ENCODE measurements at regions not wholly inside any gene's neighbourhood (a gene's known extent, or its start where the extent isn't known, plus 50 kb on each side); places are given as distances from the start of the nearest gene placed in this dataset.
"Not testable (repeated sequence)": the region's sequence is repeated elsewhere in the genome, so short reads cannot be mapped to it uniquely, and the experiment has no call there.

GRCh38 chr1:208343226-208343625 lies 99.0 kb upstream of the PLXNA2 start:
- TF ChIP-seq FOXM1 (IDR thresholded peaks at IDR 0.05; ENCODE audit: borderline replicate concordance) (no peak), L3MBTL2 (conservative IDR thresholded peaks at IDR 0.05) (no peak), CTBP1 (IDR thresholded peaks at IDR 0.05; ENCODE audit: borderline replicate concordance) (no peak), ARNT (IDR thresholded peaks at IDR 0.05) (no peak)
- POLR2A ChIA-PET: no interaction called here
- CTCF ChIA-PET: no interaction called here
- no peak for DNase-seq (ENCODE audit: extremely low spot score)

GRCh38 chr1:208344202-208344857 lies 100.1 kb upstream of the PLXNA2 start:
- DNase-seq (ENCODE audit: extremely low spot score): no peak
- CTCF ChIA-PET: no interaction called here
- POLR2A ChIA-PET: interaction anchor here (0.6 kb wide), 1 partner anchor 53 kb away, joined by 3 read pairs; no protein-coding TSS in a partner anchor
- TF ChIP-seq NFRKB (IDR thresholded peaks at IDR 0.05) (no peak), SP1 (IDR thresholded peaks at IDR 0.05) (no peak), LEF1 (IDR thresholded peaks at IDR 0.05; ENCODE audit: borderline replicate concordance) (no peak), ZNF384 (IDR thresholded peaks at IDR 0.05) (no peak), TARDBP (IDR thresholded peaks at IDR 0.05) (no peak), PKNOX1 (IDR thresholded peaks at IDR 0.05) (no peak), FOXK2 (IDR thresholded peaks at IDR 0.05) (no peak), L3MBTL2 (conservative IDR thresholded peaks at IDR 0.05) (no peak), CTBP1 (IDR thresholded peaks at IDR 0.05; ENCODE audit: borderline replicate concordance) (no peak), ELF4 (IDR thresholded peaks at IDR 0.05) (no peak), BHLHE40 (IDR thresholded peaks at IDR 0.05; ENCODE audit: borderline replicate concordance) (no peak), SUZ12 (IDR thresholded peaks at IDR 0.05) (no peak), HDGF (IDR thresholded peaks at IDR 0.05; ENCODE audit: borderline replicate concordance) (no peak), ARNT (IDR thresholded peaks at IDR 0.05) (no peak), FOXA1 (IDR thresholded peaks at IDR 0.05) (no peak), FOXM1 (IDR thresholded peaks at IDR 0.05; ENCODE audit: borderline replicate concordance) (no peak)

- ChIA-PET POLR2A (no interaction called here), CTCF (no interaction called here)
- no peak for TF ChIP-seq LEF1 (IDR thresholded peaks at IDR 0.05; ENCODE audit: borderline replicate concordance)
- no peak for TF ChIP-seq BHLHE40 (IDR thresholded peaks at IDR 0.05; ENCODE audit: borderline replicate concordance)
- no peak for DNase-seq (ENCODE audit: extremely low spot score)
These were observed 103.0 kb upstream of the PLXNA2 start for GRCh38 chr1:208347191-208347590.

GRCh38 chr1:208349694-208350330 lies 105.6 kb upstream of the PLXNA2 start:
- DNase-seq (ENCODE audit: extremely low spot score): no peak
- TF ChIP-seq ZNF384 (IDR thresholded peaks at IDR 0.05): no peak
- TF ChIP-seq BHLHE40 (IDR thresholded peaks at IDR 0.05; ENCODE audit: borderline replicate concordance): no peak
- no peak for TF ChIP-seq FOXA1 (IDR thresholded peaks at IDR 0.05)
- TF ChIP-seq ELF4 (IDR thresholded peaks at IDR 0.05): no peak
- no peak for TF ChIP-seq L3MBTL2 (conservative IDR thresholded peaks at IDR 0.05)
- TF ChIP-seq PKNOX1 (IDR thresholded peaks at IDR 0.05): no peak
- no peak for TF ChIP-seq FOXK2 (IDR thresholded peaks at IDR 0.05)
- TF ChIP-seq ARNT (IDR thresholded peaks at IDR 0.05): no peak
- no peak for TF ChIP-seq TARDBP (IDR thresholded peaks at IDR 0.05)
- TF ChIP-seq SP1 (IDR thresholded peaks at IDR 0.05): no peak
- no peak for TF ChIP-seq NFRKB (IDR thresholded peaks at IDR 0.05)
- TF ChIP-seq FOXM1 (IDR thresholded peaks at IDR 0.05; ENCODE audit: borderline replicate concordance): no peak
- TF ChIP-seq CTBP1 (IDR thresholded peaks at IDR 0.05; ENCODE audit: borderline replicate concordance): no peak
- TF ChIP-seq HDGF (IDR thresholded peaks at IDR 0.05; ENCODE audit: borderline replicate concordance): no peak
- TF ChIP-seq LEF1 (IDR thresholded peaks at IDR 0.05; ENCODE audit: borderline replicate concordance): no peak
- no peak for TF ChIP-seq SUZ12 (IDR thresholded peaks at IDR 0.05)
- ChIA-PET POLR2A (no interaction called here), CTCF (no interaction called here)

- POLR2A ChIA-PET: no interaction called here
- CTCF ChIA-PET: interaction anchor here (0.6 kb wide), 1 partner anchor 465 kb away, joined by 5 read pairs; no protein-coding TSS in a partner anchor
These were observed 106.6 kb upstream of the PLXNA2 start for GRCh38 chr1:208350815-208351214.

GRCh38 chr1:208351838-208352237 lies 107.7 kb upstream of the PLXNA2 start:
- POLR2A ChIA-PET: no interaction called here
- DNase-seq (ENCODE audit: extremely low spot score): no peak
- CTCF ChIA-PET: no interaction called here
- TF ChIP-seq SUZ12 (IDR thresholded peaks at IDR 0.05): no peak
- no peak for TF ChIP-seq ELF4 (IDR thresholded peaks at IDR 0.05)
- TF ChIP-seq SP1 (IDR thresholded peaks at IDR 0.05): no peak
- TF ChIP-seq PKNOX1 (IDR thresholded peaks at IDR 0.05): no peak
- no peak for TF ChIP-seq NFRKB (IDR thresholded peaks at IDR 0.05)

More at GRCh38 chr1:208350815-208351214, 106.6 kb upstream of the PLXNA2 start:
- TF ChIP-seq TARDBP (IDR thresholded peaks at IDR 0.05) (no peak), ZNF384 (IDR thresholded peaks at IDR 0.05) (peak; percentile 91), SUZ12 (IDR thresholded peaks at IDR 0.05) (no peak), FOXK2 (IDR thresholded peaks at IDR 0.05) (no peak)
- no peak for DNase-seq (ENCODE audit: extremely low spot score)

- CTCF ChIA-PET; DNase-seq (ENCODE audit: extremely low spot score): not testable (repeated sequence)
These were observed 109.6 kb upstream of the PLXNA2 start for GRCh38 chr1:208353797-208354196.

More at GRCh38 chr1:208353797-208354196, 109.6 kb upstream of the PLXNA2 start:
- POLR2A ChIA-PET: interaction anchor here (0.6 kb wide), 1 partner anchor 306 kb away, joined by 3 read pairs; no protein-coding TSS in a partner anchor
